ENCODE measurements at regions not wholly inside any gene's neighbourhood (a gene's known extent, or its start where the extent isn't known, plus 50 kb on each side); places are given as distances from the start of the nearest gene placed in this dataset.

- TF ChIP-seq FOXA1 (IDR thresholded peaks at IDR 0.05) (no peak), CTCF (IDR thresholded peaks at IDR 0.05; ENCODE audit: low read depth, low read length, missing input control) (no peak), YY1 (IDR thresholded peaks at IDR 0.05) (no peak), MAX (IDR thresholded peaks at IDR 0.05) (no peak), RAD21 (IDR thresholded peaks at IDR 0.05) (no peak), ATF3 (IDR thresholded peaks at IDR 0.05) (no peak)
These were observed 127.4 kb downstream of the ADSS2 start for GRCh38 chr1:244324176-244324883.

Measured in liver (tissue), 3 donors.